D721Med (cell line): ENCODE measurements at regions not wholly inside any gene's neighbourhood (a gene's known extent, or its start where the extent isn't known, plus 50 kb on each side); places are given as distances from the start of the nearest gene placed in this dataset.

Experiments
- DNase-seq: peaks from one replicate; pipeline ENCODE4 v3.0.0; 2011; ENCODE audit warnings: low spot score; ENCODE audit not compliant: insufficient read length
- FAIRE-seq: peaks from 2 replicates; lab custom pipeline; 2011; peaks lifted over from hg19 to GRCh38; lab: Jason Lieb, UNC
- CTCF ChIP-seq: IDR thresholded peaks from 2 replicates; pipeline ENCODE4 v1.5.1; 2012; ENCODE audit warnings: mild to moderate bottlenecking, control low read depth; ENCODE audit not compliant: insufficient read depth; ENCODE audit errors: missing control alignments

- TF ChIP-seq CTCF = no peak
- DNase-seq (no peak), FAIRE-seq (peak; percentile 98)
Measured at GRCh38 chr18:73414598-73414997, 546.8 kb upstream of the NETO1 start.

GRCh38 chr18:73414069-73414468, 546.3 kb upstream of the NETO1 start:
- TF ChIP-seq CTCF = no peak
- FAIRE-seq (no peak), DNase-seq (no peak)

- FAIRE-seq (no peak), DNase-seq (no peak)
- no peak for TF ChIP-seq CTCF
Measured at GRCh38 chr18:73409242-73409641, 541.5 kb upstream of the NETO1 start.

- FAIRE-seq (peak; percentile 99), DNase-seq (no peak)
- TF ChIP-seq CTCF = no peak
Measured at GRCh38 chr18:73408469-73408868, 540.7 kb upstream of the NETO1 start.

- DNase-seq (no peak), FAIRE-seq (no peak)
- TF ChIP-seq CTCF = no peak
Measured at GRCh38 chr18:73407506-73407905, 539.7 kb upstream of the NETO1 start.

GRCh38 chr18:73384246-73384645, 516.5 kb upstream of the NETO1 start:
- TF ChIP-seq CTCF = no peak
- no peak for FAIRE-seq
- DNase-seq = no peak

GRCh38 chr18:73381699-73382036, 513.9 kb upstream of the NETO1 start:
- FAIRE-seq = no peak
- no peak for DNase-seq
- TF ChIP-seq CTCF = no peak
